Body of pancreas (tissue), 4 donors: ENCODE measurements at regions not wholly inside any gene's neighbourhood (a gene's known extent, or its start where the extent isn't known, plus 50 kb on each side); places are given as distances from the start of the nearest gene placed in this dataset.
"Not testable (repeated sequence)": the region's sequence is repeated elsewhere in the genome, so short reads cannot be mapped to it uniquely, and the experiment has no call there.

Source experiments
- ATAC-seq: fragments of 150-250 bp; one replicate; pipeline ENCODE4 v1.9.1; 2016
- DNase-seq, 4 donors: peaks; one replicate each; pipeline ENCODE4 v3.0.0-alpha.2; 2019
- H3K27ac ChIP-seq, 4 donors: fragments of 200-600 bp; sonication (generic); 1 replicate in 3 of 4; 2 replicates in 1 of 4; pipeline versions ENCODE4 v1.5.1 to v1.6.1; 2016 to 2019; ENCODE audit warnings: mild to moderate bottlenecking in 1 of 4, mixed read lengths in 1 of 4, moderate library complexity in 1 of 4
- H3K27me3 ChIP-seq, 2 donors: fragments of 200-600 bp; sonication (generic); one replicate each; pipeline ENCODE4 v1.6.0; 2016; ENCODE audit warnings: mild to moderate bottlenecking in 1 of 2
- H3K36me3 ChIP-seq, 2 donors: fragments of 200-600 bp; sonication (generic); replicated peaks in 1 of 2; 2 replicates each; pipeline ENCODE4 v1.5.1; 2016; ENCODE audit warnings: low read depth in 2 of 2; ENCODE audit not compliant: insufficient read depth in 1 of 2
- H3K4me1 ChIP-seq: fragments of 200-600 bp; sonication (generic); one replicate; pipeline ENCODE4 v1.6.0; 2016
- H3K4me3 ChIP-seq, 2 donors: fragments of 200-600 bp; sonication (generic); 1 replicate in 1 of 2; 2 replicates in 1 of 2; pipeline ENCODE4 v1.5.1; 2016 to 2019
- H3K9me3 ChIP-seq, 3 donors: fragments of 200-600 bp; sonication (generic); 1 replicate in 2 of 3; 2 replicates in 1 of 3; pipeline ENCODE4 v1.5.1; 2016
- POLR2A ChIP-seq, 3 donors: fragments of 450-650 bp; IDR thresholded peaks; one replicate each; pipeline ENCODE4 v1.6.1; 2016; ENCODE audit warnings: antibody characterized with exemption in 3 of 3, mild to moderate bottlenecking in 2 of 3
- WGBS, 2 donors: methylation state at CpG; one replicate each; pipeline ENCODE4 v1.1.5; 2017; 5-methylcytosine and 5-hydroxymethylcytosine counted together
- intact Hi-C: fragments of 100-400 bp; cut with DNase I; formaldehyde crosslinking; loops from one replicate; pipeline ENCODE4 v1.15.1; 2023
- TF ChIP-seq, protein P1 (sequence below), 7 experiments: fragments of 450-650 bp in 4 of 7; fragments of 200-600 bp in 3 of 7; sonication (generic) in 3 of 7; IDR thresholded peaks; one replicate each; pipeline ENCODE4 v1.5.1; 2016 to 2019; ENCODE audit warnings: antibody characterized with exemption in 7 of 7

DNA sequence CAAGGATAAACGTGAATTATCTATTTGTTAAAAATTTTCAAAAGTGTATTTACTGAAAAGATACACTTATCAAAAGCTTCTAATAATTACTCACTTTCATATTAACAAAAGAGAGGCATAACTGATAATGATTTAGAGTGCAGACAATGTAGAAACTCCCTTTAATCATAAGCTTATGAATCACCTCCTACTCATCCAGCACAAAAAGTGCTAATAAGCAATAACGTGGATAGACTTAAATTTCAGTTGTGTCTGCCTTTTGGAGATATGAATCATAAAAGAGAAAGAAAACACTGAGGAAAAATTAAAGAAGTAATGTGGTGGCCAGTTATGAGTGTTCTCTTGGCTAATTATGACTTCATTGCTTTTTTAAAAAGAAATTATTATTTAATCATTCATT, 827.6 kb upstream of the B3GALT2 start:
- H3K4me3 ChIP-seq = no peak overlapping the region
- H3K27ac ChIP-seq = no peak overlapping the region
- H3K9me3 ChIP-seq = no peaks in the 10 kb centered on the region
- TF ChIP-seq, protein P1, sequence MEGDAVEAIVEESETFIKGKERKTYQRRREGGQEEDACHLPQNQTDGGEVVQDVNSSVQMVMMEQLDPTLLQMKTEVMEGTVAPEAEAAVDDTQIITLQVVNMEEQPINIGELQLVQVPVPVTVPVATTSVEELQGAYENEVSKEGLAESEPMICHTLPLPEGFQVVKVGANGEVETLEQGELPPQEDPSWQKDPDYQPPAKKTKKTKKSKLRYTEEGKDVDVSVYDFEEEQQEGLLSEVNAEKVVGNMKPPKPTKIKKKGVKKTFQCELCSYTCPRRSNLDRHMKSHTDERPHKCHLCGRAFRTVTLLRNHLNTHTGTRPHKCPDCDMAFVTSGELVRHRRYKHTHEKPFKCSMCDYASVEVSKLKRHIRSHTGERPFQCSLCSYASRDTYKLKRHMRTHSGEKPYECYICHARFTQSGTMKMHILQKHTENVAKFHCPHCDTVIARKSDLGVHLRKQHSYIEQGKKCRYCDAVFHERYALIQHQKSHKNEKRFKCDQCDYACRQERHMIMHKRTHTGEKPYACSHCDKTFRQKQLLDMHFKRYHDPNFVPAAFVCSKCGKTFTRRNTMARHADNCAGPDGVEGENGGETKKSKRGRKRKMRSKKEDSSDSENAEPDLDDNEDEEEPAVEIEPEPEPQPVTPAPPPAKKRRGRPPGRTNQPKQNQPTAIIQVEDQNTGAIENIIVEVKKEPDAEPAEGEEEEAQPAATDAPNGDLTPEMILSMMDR (IDR thresholded peaks at IDR 0.05) = no peak
- TF ChIP-seq POLR2A (IDR thresholded peaks at IDR 0.05) = no peak
- DNase-seq (no peak), ATAC-seq (no peak)
- H3K36me3 ChIP-seq = no peaks in the 10 kb centered on the region
- no peaks in the 10 kb centered on the region for H3K27me3 ChIP-seq
- H3K4me1 ChIP-seq = no peaks in the 10 kb centered on the region
- intact Hi-C loops = no loop called here
- 28 to 35% methylated on average over 2 of the region's 2 CpGs for WGBS, 2 donors

DNA sequence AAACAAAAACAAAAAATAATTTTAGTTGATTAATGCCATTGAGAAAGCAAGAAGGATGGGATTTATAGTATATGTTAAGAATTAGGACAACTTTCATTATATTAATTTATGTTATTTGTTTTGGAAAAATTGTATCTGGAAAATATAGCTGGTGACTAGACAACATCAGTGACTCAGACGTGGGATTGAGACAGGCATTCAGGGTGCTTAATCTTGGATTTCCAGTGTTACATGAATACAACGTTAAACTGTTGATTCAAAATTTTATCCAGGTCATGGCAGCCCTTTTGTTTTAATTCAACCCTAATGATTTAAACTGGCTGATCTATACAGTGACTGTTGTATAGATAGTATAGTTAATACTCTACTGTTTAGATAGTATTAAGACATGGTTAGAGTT, 827.1 kb upstream of the B3GALT2 start:
- Histone ChIP-seq H3K4me3 (no peak overlapping the region), H3K36me3 (no peaks in the 10 kb centered on the region), H3K27me3 (no peaks in the 10 kb centered on the region), H3K27ac (no peak overlapping the region), H3K4me1 (no peaks in the 10 kb centered on the region), H3K9me3 (no peaks in the 10 kb centered on the region)
- TF ChIP-seq POLR2A (IDR thresholded peaks at IDR 0.05) = no peak
- TF ChIP-seq, protein P1 (IDR thresholded peaks at IDR 0.05) = no peak
- intact Hi-C loops = no loop called here
- ATAC-seq = no peak
- 57 to 75% methylated on average over 2 of the region's 2 CpGs for WGBS, 2 donors
- no peak for DNase-seq

DNA sequence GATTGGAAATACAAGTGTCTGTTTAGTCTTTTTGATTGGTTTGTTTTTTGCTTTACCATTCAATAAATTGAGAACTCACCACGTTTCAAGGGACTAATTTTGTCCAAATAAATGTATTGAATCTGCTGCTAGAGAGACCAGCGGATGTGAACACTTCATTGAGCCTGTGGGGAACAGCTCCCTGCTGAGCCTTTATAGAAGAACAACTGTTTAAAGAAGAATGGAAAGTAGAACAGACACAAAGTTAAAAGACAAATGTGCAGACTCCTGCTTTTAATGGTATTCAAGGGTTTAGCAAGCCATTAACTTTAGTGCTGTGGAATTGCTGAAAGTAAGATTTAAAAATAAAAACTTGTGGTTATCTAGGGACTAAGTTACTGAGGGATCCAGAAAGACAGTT, 817.7 kb upstream of the B3GALT2 start:
- Histone ChIP-seq H3K27me3 (no peaks in the 10 kb centered on the region), H3K4me1 (no peaks in the 10 kb centered on the region), H3K4me3 (no peak overlapping the region), H3K36me3 (no peaks in the 10 kb centered on the region), H3K9me3 (no peaks in the 10 kb centered on the region), H3K27ac (no peak overlapping the region)
- intact Hi-C loops = no loop called here
- ATAC-seq (no peak), DNase-seq (no peak)
- 42 to 52% methylated on average over 2 of the region's 2 CpGs for whole genome bisulfite sequencing, 2 donors
- TF ChIP-seq POLR2A (IDR thresholded peaks at IDR 0.05) = no peak
- TF ChIP-seq, protein P1 (IDR thresholded peaks at IDR 0.05) = no peak

DNA sequence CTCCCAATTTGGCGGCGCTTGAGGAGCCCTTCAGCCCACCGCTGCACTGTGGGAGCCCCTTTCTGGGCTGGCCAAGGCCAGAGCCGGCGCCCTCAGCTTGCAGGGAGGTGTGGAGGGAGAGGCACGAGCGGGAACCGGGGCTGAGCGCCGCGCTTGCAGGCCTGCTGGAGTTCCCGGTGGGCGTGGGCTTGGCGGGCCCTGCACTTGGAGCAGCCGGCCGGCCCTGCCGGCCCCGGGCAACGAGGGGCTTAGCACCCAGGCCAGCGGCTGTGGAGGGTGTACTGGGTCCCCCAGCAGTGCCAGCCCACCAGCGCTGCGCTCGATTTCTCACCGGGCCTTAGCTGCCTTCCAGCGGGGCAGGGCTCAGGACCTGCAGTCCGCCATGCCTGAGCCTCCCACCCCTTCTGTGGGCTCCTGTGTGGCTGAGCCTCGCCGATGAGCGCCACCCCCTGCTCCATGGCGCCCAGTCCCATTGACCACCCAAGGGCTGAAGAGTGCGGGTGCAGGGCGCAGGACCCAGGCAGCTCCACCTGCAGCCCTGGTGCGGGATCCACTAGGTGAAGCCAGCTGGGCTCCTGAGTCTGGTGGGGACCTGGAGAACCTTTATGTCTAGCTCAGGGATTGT, 815.4 kb upstream of the B3GALT2 start:
- H3K9me3 ChIP-seq, H3K27ac ChIP-seq, ATAC-seq, H3K27me3 ChIP-seq, DNase-seq, H3K4me1 ChIP-seq, H3K36me3 ChIP-seq, H3K4me3 ChIP-seq, intact Hi-C loops: not testable (repeated sequence)
- 95 to 100% methylated on average over 3 to 31 of the region's 33 CpGs for WGBS, 2 donors

DNA sequence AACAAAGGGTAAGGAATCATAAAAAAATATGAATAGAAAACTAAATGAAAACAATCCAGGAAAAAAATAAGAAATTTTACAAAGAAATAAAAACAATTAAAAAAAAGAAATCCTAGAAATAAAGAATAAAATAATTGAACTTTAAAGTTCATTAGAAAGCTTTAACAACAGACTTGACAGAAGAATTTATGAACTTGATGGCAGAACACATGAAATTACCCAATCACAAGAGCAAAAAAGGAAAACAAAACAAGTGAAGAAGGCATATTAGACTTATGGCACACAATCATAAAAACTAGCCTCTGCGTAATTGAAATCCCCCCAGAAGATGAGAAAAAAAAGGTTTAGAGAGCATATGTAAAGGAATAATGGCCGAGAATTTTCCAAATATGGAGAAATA, 802.5 kb upstream of the B3GALT2 start:
- TF ChIP-seq, protein P1 (IDR thresholded peaks at IDR 0.05) = no peak
- TF ChIP-seq POLR2A (IDR thresholded peaks at IDR 0.05) = no peak
- Histone ChIP-seq H3K27me3 (no peaks in the 10 kb centered on the region), H3K36me3 (no peaks in the 10 kb centered on the region), H3K27ac (no peak overlapping the region), H3K4me3 (no peak overlapping the region), H3K4me1 (no peaks in the 10 kb centered on the region), H3K9me3 (peaks cover 0 to 10% (median 0%) of the 10 kb centered on the region in 3 donors)
- DNase-seq (no peak), ATAC-seq (no peak)
- WGBS, 2 donors = 25 to 79% methylated on average over 2 of the region's 2 CpGs
- intact Hi-C loops = no loop called here
